ENCODE measurements at regions not wholly inside any gene's neighbourhood (a gene's known extent, or its start where the extent isn't known, plus 50 kb on each side); places are given as distances from the start of the nearest gene placed in this dataset.
"Not testable (repeated sequence)": the region's sequence is repeated elsewhere in the genome, so short reads cannot be mapped to it uniquely, and the experiment has no call there.

DNA sequence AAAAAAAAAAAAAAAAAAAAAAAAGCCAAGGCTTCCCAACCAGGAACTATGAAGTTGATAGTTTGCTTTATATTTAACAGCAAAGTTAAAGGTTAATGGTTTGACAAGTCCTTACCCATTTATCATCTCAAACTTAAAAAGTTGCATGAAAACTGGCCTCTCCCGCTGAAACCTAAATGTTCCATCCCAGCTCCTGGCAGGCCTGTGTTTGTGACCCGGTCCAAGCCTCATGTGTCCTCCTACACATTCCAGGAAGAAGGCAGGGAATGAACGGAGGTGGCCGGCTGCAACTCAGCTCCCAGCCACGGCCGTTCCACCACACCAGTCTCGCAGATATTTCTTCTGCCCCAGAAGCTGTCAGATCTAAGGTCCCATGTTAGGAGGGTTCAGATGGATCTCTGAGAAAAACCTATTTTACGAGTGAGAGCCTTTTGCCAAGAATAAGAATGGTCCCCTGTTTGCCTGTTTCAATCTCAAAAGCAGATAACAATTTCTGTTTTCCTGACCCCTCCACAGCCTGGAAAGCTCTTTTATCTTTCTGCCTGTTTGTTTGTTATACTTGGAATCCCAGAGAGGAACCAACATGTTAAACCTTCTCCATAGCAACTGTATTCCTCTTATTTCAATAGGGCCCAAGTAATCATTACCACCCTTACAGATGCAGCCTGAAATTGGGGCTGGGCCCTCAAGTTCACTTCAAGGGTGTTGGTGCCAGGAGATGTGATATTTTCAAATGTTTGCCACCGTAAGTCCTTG is 56.5 kb downstream of the KCTD12 start:
- DNase-seq, result peak; percentile 53

DNA sequence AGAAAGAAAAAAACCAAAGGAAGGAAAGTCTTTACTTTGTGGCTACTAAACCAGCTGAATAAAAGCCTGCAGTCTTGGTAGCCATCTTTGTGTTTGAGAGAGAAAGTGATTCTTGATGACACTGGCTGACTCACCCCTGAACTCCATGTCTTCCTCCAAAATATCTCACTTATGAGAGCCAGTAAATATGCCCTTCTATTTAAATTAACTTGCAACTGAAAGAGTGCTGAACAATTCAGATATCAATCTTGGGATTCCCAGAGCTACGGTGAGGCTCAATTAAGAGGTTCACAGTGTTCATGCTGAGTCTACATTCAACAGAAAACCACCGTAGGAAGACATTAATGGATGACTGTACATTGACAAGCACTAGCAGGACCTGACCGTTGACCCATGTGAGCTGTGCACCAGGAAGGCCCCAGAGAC is 57.9 kb downstream of the KCTD12 start:
- DNase-seq, result no peak

DNA sequence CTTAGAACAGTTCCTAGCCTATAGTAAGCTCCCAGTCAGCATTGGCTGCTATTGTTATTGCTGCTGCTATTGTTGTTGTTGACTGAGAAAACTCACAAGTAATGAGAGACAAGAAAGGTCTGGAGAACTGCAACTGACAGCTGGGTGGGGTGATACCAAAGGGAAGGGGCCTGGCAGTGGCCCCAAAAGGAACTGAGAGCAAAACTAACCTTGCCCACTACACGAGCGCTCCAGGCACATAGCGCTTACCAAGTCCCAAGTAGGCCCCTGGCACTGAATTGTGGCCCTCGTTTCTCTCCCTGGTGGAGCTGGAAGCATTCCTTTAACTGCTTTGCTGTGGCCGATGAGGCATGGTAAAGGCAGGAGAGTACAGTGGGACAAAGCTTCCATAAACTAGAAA is 59.7 kb downstream of the KCTD12 start:
- no peak for DNase-seq

DNA sequence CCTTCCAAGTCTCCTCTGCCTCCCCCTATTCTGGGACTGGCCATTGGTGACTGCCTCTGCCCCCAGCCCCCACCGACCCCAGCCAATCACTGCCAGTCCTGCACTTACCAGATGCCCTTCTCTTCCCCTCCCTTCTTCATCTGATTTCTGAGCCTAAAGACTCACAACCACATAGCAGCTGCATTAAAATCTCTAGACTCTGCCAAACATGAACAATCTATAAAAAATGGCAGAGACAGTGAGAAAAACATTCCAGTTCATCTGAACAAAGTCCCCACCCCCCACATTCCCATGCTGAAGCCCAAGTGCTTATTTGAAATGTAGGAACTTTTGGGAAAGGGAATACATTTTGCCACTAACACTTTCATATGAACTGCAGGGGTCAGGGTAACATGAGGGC is 60.8 kb downstream of the KCTD12 start:
- no peak for DNase-seq

DNA sequence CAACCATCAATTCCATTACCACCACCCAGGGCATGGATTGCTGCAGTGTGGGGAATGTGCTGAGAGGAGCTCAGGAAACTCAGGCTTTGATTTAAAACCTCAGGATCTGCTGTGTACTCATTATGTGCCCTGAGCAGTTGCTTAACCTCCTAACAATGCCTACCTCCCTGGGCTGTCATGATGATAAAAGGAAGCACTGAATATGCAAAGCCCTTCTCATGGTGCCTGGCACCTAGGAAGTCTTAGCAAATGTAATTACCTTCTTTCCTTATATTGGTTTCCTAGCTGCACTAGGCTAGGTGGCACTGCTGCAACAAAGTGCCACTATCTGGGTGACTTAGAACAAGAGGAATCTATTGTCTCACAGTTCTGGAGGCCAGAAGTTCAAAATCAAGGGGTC is 62.2 kb downstream of the KCTD12 start:
- no peak for DNase-seq

DNA sequence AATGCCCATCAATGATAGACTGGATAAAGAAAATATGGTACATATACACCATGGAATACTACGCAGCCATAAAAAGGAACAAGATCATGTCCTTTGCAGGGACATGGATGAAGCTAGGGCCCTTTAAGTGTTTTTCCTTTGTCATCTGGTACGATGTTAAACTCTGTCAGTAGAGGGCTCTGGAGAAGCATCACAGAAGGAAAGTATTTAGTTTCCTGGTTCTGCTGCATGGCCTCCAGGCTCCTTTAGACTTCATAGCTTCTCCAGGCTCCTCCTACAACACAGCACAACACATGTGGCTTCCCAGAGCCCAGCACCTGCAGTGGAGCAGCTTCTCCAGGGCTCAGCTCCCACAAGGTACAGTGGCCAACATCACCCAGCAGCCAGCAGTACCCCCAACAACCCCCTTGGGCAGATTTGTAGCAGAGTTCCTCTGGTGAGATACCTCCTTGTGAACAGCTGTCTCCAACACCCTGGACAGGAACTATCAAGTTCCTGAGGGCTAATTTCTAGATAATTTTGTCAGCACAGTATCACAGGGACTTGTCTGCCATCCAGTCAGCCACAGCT is 63.4 kb downstream of the KCTD12 start:
- DNase-seq, result no peak

DNA sequence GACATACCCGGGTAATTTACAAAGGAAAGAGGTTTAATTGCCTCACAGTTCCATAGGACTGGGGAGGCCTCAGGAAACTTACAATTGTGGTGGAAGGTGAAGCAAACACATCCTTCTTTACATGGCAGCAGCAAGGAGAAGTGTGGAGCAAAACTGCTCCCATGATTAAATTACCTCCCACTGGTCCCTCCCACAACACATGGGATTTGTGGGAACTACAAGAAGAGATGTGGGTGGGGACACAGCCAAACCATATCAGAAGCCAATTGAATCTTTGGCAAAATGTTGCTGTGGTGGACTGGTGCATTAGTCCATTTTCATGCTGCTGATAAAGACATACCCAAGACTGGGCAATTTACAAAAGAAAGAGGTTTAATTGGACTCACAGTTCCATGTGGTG is 65.0 kb downstream of the KCTD12 start:
- not testable (repeated sequence) for DNase-seq

DNA sequence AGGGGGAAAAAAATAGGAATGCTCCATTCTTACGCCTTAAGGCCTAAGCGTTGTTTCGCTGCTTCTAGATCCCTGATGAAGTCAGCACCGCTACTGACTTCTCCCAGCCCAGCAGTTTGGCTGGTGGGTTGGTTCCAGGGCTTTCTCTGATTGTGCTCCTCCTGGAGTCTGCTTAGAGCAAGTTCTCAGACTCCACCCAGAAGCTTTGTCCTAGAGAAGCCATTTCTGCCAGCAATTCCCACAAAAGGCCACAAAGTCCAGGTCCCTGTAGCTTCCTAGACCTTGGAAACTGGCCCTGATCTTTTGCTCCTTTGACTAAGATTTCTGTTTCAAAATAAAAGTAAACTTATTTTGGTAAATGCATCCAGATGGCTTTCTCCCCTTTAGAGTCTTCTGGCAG is 65.4 kb downstream of the KCTD12 start:
- peak; percentile 87 for DNase-seq

DNA sequence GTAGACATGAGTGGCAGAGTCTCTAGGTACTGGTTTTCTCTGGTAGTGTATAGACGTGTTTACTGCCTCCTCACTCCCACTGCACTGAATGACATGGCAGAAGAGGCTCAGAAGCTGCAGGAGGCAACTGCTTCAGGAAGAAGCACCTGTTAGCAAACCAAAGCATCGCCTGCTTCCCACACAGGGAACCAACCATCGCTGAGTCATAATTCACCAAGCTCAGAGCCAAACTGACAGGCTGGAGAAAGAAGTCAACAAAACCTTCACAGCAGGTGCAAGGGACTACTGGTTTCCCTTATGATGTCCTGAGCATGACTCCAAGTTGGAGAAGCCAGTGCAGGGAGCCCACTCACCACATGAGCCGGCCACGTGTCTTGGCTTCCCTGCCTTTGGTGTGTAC is 69.8 kb downstream of the KCTD12 start:
- DNase-seq, result no peak

DNA sequence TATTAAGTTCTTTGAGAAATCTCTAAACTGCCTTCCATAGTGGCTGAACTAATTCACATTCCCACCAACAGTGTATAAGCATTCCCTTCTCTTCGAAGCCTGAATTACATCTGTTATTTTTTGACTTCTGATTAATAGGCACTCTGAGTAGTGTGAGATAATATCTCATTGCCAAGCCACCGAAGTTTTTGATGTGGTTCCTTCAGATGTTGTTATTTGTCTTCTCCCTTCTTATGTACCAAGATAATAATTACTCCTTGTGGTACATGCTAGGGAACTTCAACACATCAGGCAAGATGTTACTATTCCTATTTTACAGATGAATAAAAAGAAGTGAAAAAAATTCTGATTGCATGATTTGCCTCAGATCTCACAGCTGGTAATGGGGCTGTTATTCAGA is 70.9 kb downstream of the KCTD12 start:
- no peak for DNase-seq

DNA sequence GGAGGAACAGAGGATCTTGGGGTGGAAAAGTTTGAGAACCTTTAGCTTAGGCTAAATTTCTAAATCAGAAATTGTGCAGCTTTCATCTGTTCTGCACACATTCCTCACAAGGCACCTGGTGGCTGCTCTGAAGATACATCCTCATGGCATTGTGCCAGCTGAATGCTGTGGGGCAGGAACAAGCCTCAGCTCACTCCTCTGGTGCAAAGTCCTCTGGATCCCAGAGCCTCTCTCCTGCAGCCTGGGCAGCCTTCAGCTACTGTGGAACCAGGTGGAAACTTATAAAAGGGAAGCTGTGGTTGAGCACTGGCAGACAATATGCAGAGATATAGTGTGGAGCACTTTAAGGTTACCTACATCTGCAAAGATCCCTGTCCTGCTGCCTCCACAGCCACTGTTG is 72.3 kb downstream of the KCTD12 start:
- no peak for DNase-seq

DNA sequence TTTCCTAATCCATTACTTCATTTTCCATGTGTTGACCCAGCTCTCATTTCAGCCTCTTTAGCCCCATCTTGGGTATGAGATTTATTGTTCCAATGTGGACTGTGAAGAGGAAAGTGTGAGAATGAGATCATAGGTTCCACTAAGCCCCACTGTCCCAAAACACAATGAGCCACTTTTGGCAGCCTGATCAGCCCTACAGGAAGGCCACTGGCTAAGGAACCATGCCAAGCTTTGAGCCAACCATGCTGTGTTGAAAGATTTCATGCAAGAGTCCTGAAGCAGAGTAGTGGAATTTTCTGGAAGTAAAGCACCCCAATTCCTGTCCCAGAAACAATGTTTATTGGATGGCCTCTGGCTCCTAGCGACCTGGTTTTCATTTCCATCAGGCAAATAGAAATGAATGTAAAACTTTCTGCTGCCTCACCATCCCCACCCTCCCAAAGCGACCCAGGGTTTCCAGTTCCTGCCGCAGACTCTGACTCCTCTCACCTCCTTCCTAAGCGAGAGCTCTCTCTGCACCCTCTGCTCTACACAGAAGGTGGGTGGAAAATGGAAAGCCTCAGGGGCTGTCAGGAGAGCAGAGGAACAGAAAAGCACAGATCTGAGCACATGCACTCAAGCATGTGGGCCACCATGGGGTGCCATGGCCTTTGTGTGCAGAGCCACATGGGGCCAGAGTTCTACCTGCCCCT is 73.1 kb downstream of the KCTD12 start:
- peak; percentile 86 for DNase-seq

DNA sequence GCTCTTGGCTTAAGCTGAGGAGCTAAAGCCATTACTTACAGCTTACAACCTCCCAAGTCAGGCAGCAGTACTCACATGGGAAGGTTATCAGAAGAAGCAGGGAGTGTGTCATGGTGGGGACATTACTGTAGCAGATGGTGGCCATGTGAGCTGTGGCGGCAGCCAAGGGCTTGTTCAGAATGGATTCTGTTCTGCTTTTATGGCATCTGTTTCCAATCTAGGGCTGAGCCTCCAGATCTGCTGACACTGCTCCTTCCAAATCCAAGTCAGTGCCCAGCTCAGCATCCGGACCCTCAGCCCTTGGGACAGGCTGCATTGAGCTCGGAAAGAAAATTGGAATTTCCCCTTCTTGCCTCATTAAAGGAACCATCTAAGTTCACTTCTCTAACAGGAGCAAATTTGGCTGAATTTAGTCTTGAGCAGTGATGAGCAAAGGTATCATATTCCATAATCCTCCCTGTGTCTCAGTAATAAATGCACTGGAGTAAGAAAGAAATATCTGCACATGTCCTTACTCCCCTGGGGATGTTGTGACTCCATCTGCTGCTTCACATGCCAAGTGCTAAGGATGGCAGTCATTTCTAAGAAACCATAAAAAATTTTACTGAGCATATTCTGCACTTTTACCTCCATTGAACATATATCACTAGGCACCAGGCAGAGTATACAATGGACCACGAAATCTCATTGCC is 73.9 kb downstream of the KCTD12 start:
- peak; percentile 85 for DNase-seq

DNA sequence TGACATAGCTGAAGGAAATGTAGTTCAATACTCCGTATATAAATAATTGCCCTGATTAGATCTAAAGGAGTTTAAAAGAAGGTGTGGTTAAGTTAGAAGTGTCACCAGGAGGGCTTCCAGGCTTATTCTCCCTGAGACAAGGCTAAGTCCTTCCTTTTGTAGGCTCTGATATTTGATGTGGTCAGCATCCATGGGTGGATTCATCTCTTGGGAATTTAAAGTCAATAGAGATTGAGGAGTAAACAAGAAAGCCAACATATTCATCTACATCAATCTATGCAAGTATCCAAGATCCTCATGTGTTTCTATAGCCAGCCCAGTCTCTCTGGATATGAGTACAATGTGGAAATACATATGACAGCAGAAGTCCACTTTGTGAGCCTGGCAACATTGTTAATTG is 76.8 kb downstream of the KCTD12 start:
- no peak for DNase-seq

DNA sequence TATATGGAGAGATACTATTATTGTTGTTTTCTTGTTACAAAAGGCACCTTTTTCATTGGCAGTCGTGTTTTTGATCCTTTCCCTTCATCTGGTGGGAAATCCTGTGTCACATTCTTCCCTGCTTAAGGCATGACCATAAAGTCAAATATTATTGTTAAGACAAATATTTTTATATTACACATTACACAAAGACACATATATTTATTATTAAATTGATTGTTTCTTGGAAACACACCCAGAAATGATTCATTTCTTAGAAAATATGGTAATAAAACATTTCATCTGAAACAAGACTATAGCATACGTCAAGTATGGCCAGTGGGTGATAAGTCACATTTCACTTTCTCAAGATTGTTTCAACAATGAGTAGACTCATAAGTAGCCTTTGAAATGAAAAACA is 77.3 kb downstream of the KCTD12 start:
- DNase-seq, result no peak

DNA sequence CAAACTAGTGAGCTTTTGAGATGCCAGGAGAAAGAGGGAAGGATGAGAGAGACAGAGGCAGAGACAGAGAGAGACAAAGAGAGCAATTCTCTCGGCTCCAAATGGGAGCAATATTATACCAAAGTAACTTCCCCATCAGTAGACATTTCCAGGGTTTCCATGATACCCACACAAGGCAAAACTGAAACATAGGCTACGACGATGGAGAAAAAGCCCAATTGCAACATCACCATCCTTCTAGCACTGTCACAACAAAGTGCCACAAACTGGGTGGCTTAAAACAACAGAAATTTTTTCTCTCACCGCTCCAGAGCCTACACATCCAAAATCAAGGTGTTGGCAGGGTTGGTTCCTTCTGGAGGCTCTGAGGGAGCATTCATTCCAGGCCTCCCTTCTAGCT is 81.4 kb downstream of the KCTD12 start:
- DNase-seq, result no peak

DNA sequence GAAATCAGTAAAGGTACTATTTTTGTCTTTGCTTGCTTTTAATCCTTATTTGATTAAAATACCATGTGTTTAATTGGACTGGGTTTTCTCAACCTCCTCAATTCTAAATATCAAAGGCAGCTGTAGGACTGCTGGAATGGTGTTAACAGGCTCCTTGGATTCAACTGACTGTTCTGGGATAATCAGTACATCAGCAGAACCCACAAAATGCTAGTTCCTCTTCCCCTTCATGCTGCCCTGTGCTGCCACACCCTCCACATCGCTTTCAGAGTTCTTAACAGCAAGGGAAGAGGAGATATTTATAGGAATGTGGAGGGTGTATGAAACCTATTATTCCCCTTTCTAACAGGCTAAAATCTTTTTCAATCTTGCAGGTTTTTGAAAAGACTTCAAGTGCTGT is 82.4 kb downstream of the KCTD12 start:
- DNase-seq, result no peak

DNA sequence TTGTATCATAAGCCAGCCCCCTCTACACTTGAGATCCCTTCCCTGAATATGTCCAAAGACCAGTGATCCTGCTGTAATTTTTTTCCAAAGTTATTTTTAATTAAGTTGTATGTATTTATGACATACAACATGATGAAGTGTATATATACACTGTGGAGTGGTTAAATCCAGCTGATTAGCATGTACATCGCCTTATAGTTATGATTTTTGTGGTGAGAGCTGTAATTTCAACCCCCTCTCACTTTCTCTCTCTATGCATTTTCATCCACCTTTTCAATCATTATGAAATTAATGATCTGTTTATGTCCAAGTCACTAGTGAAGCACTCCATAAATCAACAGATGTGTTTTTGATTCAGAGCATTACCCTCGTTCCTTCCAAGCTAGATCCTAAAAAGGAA is 85.3 kb downstream of the KCTD12 start:
- DNase-seq, result no peak

DNA sequence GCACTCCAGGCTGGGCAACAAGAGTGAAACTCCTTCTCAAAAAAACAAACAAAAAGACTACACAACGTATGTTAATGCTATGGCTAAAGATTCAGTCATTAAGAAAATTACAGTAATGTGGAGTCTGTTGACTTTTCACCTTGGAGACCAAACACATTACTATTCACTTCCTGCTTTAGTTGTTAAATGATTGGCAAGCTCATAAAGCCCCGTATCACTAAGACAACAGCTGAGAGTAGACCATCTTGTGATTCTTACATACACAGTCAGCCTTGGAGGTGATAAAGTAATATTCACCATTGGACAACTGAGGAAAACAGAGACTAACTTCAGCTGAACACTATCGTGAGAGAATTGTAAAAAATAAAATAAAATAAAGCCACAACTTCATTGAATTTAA is 86.5 kb downstream of the KCTD12 start:
- no peak for DNase-seq

DNA sequence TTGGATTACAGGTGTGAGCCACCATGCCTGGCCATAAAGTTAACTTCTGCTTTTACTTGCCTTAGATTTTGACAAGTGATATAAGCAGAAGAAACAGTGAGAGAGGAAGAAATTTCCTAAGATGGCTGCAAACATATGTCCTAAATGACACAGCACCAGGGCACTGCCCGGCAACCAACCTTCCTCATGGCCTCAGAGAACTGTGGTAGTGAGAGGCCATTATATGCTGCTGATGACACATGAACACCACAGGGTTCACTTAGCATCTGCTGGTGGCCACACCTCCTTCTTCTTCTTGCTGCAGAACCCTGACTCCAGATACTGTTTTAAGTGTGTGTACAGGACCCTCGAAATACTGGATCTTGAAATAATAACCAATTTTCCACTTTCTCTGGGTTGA is 88.2 kb downstream of the KCTD12 start:
- no peak for DNase-seq

DNA sequence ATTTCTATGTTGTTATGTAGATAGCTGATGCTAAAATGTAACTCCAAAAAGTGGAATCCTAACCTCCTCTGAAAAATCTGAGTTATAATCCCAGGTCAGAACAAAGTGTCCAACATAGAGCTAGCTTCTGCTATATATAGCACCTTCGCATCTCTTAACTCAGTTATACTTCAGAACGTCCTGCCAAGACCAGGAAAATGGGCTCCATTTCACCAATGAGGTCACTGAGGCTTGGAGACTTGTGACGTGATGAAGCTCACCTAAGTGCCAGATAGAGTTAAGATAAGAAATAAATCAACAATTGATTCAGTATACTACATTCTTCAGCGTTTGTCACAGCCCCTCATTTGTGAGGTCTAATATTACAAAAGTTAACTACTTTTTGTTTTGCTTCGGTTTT is 88.8 kb downstream of the KCTD12 start:
- no peak for DNase-seq

DNA sequence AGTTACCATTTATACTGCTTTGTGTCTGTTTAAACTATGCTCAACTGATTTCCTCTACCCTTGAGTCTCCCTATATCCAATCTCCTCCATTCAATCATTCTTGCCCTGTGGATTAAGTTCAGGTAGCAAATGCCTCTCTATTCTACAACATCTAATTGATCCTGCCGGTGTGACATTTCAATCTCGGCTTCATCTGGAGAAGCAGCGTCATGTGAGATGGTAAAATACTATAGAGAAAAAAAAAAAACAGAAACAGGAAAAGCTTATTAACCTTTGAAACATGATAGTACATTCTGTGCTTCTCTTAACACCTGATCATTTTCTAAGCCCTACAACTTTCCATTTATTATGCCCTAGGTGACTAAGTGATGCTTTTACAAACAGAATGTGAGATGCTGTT is 89.4 kb downstream of the KCTD12 start:
- DNase-seq, result no peak
